Medulla oblongata (tissue), 1 donor: ENCODE measurements at regions not wholly inside any gene's neighbourhood (a gene's known extent, or its start where the extent isn't known, plus 50 kb on each side); places are given as distances from the start of the nearest gene placed in this dataset.

Experiments
- DNase-seq: peaks from one replicate; pipeline ENCODE4 v3.0.0-alpha.2; 2015; ENCODE audit errors: extremely low spot score

- DNase-seq: no peak
Observed at GRCh38 chr22:48320048-48320682, 1507.5 kb downstream of the BRD1 start.

DNA sequence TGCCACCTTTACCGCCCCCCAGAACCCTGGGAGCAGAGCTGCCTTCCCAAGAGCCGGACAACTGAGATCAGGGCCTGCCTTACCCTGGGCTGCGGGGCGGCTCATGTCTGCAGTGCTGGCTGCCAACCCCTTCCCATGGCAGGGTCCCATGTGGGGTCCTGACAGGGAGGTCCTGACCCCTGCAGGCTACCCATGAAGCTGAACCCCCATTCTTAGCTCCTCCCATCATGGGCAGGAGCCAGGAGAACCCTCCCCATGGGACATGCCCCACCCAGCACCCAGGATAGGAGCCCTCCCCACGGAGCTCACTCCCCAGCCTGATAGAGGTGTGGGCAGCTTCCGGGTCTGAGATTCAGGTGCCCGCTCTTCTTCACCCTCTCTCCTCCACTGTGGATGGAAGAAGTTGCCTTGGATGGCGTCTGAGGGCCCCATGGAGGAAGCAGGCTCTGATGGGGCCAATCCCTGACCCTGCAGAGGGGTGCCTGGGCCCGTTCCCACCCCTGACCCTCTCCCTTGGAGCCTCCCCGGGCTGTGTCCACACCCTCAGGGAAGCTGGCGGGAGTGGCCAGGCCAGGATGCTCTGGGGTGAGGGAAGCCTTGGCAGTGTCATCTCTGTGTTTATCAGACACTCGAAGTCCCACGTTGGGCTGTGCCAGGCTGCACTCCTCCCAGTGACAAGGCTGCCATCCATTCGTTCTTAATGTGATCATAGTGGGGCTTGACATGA, 1508.2 kb downstream of the BRD1 start:
- no peak for DNase-seq

DNA sequence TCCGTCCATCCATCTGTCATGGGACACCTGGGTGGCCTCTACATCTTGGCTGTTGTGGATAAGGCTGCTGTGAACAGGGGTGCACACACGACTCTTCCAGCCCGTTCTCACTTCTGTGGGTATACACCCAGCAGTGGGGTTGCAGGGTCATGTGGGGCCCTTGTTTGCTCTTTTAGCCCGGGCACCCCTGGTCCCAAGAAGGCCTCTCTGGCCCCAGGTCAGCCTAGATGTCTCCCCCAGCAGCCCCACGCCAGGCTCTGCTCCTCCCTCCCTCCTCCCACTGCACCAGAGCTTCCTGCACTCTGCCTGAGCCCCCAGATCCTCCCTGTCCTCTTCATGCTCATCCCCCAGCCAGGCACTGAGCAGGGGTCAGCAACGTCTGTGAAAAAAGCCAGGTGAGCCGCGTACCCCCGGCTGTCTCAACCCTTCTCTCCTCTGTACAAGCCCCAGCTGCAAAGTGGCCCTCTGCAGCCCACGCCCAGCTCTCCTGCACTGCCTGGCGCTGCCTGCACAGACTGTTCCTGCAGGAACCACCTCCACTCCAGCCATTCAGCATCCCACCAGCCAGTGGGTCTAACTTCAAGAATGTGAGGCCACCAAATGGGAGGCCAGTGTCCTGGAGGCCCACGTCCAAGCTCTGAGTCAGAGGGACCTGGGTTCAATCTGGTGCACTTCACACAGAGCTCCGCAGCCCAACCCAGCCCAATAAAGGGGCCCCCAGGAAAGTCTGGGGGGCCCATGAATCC, 1508.9 kb downstream of the BRD1 start:
- DNase-seq: no peak

DNA sequence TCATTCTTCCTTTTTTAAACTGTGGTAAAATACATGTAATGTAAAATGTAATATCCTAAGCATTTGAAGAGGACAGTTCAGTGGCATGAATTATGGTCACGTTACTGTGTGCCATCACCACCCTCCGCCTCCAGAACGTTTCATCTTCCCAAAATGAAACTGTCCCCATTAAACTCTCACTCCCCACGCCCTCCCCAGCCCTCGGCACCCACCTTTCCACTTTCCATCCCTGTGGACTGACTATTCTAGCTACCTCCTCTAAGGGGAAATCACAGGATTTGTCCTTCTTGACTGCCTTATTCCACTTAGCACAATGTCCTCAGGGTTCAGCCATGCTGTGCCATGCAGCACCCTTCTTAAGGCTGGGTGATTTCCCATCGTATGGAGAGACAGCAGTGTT, 1509.5 kb downstream of the BRD1 start:
- DNase-seq: no peak

DNA sequence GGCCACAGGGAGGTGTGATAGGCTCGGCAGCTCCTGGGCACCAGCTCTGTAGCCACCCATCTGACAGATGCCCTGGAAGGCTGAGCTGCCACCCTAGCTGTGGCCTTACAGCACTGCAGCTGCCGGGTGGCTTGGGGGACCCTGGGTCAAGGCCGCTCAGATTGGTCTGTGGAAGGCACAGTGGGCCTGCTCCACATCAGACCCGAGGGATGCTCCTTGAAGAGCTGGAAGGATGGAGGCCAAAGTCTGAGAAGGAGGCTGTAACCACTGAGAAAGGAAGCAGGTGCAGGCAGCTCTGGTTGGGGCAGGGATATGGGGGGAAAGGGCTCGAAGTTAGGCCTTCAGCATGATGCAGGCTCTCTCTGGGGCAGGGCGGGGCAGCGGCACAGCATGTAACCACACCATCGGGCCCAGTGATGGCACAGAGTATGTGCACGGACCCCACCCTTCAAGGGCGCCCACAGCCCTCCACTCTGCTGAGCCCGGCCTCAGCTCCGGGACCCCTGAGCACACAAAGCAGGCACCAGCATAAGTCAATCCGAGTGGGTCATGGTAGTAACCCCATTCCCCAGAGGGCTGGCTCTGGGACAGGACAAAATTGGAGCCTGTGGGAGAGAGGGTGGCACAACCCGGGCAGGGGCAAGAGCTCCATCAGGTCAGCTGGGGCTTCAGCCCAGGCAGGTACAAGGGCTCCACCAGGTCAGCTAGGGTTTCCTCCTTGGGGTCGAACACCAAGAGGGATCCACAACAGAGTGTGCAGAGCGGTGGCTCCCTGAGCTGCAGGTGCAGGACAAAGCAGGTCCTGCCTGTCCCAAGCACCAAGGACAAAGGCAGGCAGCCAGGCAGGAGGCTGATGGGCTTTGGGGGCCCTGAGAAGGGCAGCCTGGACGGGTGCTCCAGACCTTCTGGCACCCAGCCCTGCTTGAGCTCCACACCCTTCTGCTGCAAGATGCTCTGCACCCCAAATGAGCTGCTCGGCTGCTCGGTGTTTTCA, 1511.1 kb downstream of the BRD1 start:
- no peak for DNase-seq

- DNase-seq: no peak
Observed at GRCh38 chr22:48315439-48316256, 1512.0 kb downstream of the BRD1 start.

DNA sequence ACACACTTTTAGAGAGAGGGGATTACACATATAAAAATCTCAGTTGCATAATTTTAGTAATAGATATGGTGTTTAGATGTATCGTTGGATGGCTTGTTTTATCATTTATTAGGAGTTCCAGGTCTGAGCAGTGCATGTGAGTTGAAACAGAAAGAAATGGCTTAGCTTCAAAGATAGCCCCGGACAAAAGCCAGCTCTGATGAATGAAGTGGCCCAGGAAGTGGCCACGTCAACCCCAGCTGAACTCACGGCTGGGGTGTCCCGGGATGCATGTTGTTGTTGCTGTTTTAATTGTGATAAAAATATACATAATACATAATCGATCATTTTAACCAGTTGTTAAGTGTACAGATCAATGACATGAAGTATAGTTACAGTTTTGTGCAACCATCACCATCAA, 1513.6 kb downstream of the BRD1 start:
- no peak for DNase-seq

DNA sequence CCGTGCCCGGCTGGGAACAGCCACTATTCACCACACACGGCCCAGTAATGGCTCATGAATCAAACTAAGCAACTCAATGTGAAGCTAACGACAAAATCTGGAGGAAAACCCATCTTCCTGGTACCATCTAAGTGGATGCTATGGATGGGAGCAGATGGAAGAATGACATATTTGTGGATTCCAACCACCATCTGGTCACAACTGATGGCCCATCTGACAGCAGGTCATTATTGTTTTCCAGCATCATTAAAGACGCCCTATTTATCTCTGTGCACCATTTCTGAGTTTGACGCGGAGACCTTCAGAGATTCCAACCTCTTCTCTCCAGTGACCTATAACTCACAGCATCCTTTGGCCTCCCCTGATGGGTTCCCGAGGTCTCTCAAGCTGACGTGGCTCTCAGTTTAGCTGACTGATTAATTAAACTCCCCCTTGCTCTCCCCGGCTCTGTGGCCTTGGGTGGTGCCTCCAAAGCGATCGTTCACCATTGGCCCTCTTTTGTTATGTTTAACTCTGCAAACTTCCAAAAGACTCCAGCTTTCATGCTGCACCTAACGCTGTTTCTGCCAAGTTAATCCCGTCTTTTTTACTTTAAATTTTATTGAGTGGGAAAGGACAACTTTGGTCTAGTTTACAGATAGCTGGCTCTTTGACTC, 1514.4 kb downstream of the BRD1 start:
- DNase-seq: no peak

DNA sequence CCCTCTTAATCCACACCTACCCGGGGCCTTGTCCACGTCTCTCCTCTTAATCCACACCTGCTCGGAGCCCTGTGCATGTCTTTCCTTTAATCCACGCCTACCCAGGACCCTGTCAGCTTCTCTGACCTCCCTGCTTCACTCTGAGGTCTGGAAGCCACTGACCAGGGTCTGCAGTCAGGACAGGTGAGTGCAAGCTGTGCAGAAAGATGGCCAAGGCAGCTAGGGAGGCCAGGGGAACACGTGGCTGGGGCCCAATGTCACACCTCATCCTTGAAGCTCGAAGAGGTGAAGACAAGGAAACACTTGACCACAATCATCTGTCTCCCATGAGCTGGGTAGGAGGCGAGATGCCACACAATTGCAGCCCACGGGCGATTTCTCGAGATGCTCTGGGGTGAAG, 1516.9 kb downstream of the BRD1 start:
- DNase-seq: no peak

DNA sequence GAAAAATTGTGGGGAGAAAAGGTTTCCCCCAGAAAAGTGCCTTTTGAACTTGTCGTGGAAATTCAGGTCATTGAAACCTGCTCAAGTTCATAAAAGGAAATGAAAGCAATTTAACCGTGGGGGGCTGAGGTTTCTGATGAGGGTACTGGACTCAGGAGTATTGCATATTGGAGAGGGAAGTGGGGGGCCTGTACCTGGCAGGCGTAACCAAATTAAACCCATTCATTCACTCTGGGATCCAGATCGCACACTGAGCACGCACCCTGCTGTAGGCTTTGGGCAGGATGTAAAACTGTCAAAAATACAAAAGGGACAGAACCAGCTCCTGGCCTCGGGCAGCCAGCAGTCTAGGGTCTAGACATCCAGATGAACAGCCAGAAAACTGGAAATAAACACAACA, 1517.4 kb downstream of the BRD1 start:
- DNase-seq: no peak

- DNase-seq: no peak
Observed at GRCh38 chr22:48309836-48310235, 1517.8 kb downstream of the BRD1 start.

- no peak for DNase-seq
Observed at GRCh38 chr22:48309115-48309705, 1518.5 kb downstream of the BRD1 start.

DNA sequence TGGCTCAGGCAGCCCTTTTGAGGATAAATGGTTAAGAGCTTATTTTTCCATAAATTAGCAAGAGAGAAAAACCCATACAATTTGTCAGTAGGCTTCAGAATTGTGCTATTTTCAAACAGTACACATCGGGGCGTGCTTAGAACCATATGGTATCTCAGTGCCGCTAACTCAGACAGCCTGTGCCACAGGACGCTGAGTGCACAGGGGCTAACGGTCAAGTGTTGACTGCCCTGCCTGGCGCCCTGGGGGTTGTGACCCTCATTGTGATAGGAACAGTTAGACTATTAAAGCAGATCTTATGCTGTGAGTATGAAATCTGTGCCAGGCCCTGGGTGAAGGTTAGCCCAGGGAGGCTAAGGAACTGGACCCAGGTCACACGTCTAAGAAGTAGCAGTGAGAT, 1519.7 kb downstream of the BRD1 start:
- no peak for DNase-seq

DNA sequence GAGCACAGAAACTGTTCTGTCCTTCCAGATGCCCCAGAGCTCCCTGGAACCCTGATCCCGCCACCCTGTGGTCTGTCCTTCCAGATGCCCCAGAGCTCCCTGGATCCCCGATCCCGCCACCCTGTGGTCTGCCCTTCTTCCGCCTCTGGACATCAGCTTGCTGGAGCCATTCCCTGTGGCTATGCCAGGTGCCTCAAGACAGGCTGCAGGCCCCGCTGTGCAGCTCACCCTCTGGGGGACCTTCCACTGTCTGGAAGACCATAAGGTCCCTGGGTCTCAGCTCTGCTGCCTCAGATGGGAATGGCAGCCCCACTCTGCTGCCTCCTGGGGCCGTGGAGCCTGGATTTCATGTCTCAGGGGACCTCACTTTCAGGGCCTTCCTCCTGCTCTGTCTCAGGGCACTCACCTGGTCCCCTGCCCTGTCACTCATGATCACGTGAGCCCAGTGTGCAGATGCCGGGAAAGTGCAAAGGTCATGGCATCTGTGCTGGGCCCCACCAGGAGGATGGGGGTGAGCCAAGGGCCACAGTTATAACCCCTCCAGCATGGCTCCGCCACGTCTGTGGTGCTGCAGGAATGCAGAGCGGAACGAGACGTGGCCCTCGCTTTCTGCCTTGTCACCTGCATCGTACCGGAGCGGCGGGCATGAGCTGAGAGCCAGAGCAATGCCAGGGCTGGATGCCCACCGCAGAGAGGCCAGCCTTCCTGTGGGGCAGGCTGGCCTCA, 1520.7 kb downstream of the BRD1 start:
- no peak for DNase-seq

DNA sequence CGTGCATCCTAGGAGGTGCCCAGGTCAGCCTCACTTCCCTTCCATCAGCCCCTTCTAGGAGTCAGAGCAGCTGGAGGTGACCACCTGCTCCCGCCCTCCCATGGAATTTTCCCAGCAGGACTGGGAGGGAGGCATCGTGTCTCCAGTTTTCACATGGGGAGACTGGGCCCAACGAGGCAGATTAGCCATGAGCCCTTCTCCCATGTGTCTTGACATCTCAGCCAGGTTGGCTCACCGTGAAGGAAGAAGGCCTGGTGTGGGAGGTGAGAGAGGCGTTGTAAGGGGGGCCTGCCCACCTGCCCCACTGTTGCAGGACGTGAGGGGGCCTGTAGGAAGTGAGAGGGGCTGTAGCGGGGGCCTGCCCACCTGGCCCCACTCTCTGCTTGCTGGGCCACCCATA, 1521.4 kb downstream of the BRD1 start:
- no peak for DNase-seq

DNA sequence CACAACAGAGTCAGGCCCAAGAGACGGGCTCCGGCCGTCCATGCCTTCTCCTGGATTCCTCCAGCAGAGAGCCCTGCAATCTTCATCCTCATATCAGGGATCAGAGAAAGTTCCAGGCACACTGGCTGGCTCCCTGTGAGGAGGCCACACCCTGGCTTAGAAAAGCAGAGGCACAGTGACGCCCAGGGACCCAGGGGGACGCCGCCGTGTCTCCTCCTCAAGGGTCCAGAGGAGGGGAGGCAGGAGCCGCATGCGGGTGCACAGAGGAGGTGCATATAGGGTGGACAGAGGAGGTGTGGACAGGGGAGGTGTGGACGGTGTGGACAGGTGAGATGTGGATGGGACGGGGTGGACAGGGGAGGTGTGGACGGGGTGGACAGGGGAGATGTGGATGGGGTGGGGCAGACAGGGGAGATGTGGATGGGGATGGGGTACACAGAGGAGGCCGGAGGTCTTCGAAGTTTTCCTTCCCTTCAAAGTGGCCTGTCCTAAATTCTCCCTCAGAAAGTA, 1521.9 kb downstream of the BRD1 start:
- no peak for DNase-seq

- no peak for DNase-seq
Observed at GRCh38 chr22:48303369-48303725, 1524.3 kb downstream of the BRD1 start.

DNA sequence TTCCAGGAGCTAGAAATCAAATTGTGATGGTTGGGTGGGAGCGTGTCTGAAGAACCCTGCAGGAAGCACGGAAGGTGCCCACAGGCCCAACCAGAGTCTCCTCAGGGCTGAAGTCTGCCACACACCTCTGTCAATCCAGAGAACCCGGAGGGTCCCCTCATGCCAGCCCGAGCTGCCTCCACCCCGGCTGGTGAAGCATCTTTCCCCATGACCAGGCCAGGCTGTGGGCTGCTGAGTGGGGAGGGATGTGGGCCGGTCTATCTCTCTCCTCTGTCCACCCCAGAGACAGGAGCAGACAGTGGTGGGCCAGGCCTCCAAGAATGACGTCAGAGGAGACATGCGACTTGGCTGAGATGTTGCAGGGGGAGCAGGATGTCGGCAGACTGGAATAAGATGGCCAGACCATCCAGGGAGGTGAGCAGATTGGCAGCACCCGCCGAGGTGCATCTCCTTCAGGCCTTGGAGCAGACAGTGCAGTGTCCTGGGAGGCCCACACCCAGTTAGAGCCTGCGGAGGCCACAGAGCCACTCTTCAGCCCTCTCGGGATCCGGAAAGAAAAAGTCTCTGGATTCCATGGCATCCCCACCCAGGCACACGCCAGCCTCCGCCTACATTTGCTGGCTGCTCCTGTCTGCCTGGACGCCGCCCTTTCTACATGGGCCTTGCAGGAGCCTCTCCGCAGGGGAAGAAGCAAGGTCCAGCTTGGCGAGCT, 1524.9 kb downstream of the BRD1 start:
- no peak for DNase-seq

GRCh38 chr22:48301908-48302307, 1525.8 kb downstream of the BRD1 start:
- no peak for DNase-seq
